Gastroesophageal sphincter (tissue), 4 donors: ENCODE measurements at regions not wholly inside any gene's neighbourhood (a gene's known extent, or its start where the extent isn't known, plus 50 kb on each side); places are given as distances from the start of the nearest gene placed in this dataset.

Experiments
- ATAC-seq: fragments of 150-250 bp; one replicate; pipeline ENCODE4 v1.9.1; 2016; ENCODE audit warnings: mild to moderate bottlenecking, moderate library complexity
- H3K27ac ChIP-seq, 4 donors: fragments of 200-600 bp; sonication (generic) in 3 of 4; 1 replicate in 3 of 4; 2 replicates in 1 of 4; pipeline ENCODE4 v1.5.1; 2016 to 2019
- H3K27me3 ChIP-seq: fragments of 200-600 bp; sonication (generic); one replicate; pipeline ENCODE4 v1.5.1; 2019
- H3K36me3 ChIP-seq, 2 donors: fragments of 200-600 bp; sonication (generic); one replicate each; pipeline ENCODE4 v1.5.1; 2019; ENCODE audit warnings: control low read depth in 1 of 2
- H3K4me1 ChIP-seq, 3 donors: fragments of 200-600 bp; sonication (generic); 1 replicate in 2 of 3; 2 replicates in 1 of 3; pipeline ENCODE4 v1.5.1; 2016 to 2019; ENCODE audit warnings: control low read depth in 2 of 3
- H3K4me3 ChIP-seq, 2 donors: fragments of 200-600 bp; sonication (generic); one replicate each; pipeline ENCODE4 v1.5.1; 2019; ENCODE audit warnings: mild to moderate bottlenecking in 1 of 2, moderate library complexity in 1 of 2
- H3K9me3 ChIP-seq, 3 donors: fragments of 200-600 bp; sonication (generic); one replicate each; pipeline ENCODE4 v1.5.1; 2017 to 2019; ENCODE audit warnings: control low read depth in 2 of 3
- CTCF ChIP-seq, 4 experiments: fragments of 200-600 bp in 2 of 4; fragments of 450-650 bp in 2 of 4; sonication (generic) in 1 of 4; IDR thresholded peaks; one replicate each; pipeline ENCODE4 v1.5.1; 2017 to 2019; ENCODE audit warnings: antibody characterized with exemption in 4 of 4, mild to moderate bottlenecking in 2 of 4, moderate library complexity in 2 of 4
- EP300 ChIP-seq: sonication (generic); formaldehyde crosslinking; IDR thresholded peaks from one replicate; pipeline ENCODE4 v1.6.1; 2017; ENCODE audit warnings: antibody characterized with exemption, mild to moderate bottlenecking
- POLR2A ChIP-seq, 2 donors: fragments of 450-650 bp; IDR thresholded peaks; one replicate each; pipeline ENCODE4 v1.6.1; 2017; ENCODE audit warnings: antibody characterized with exemption in 2 of 2, mild to moderate bottlenecking in 2 of 2, moderate library complexity in 1 of 2
- POLR2AphosphoS5 ChIP-seq: sonication (generic); formaldehyde crosslinking; IDR thresholded peaks from one replicate; pipeline ENCODE4 v1.6.1; 2017; ENCODE audit warnings: antibody characterized with exemption
- WGBS, 2 donors: methylation state at CpG; one replicate each; pipeline ENCODE4 v1.1.5; 2018; ENCODE audit warnings: low coverage in 1 of 2; 5-methylcytosine and 5-hydroxymethylcytosine counted together

GRCh38 chr1:104358621-104359020 lies 608.9 kb downstream of the AMY1C start:
- no peak for TF ChIP-seq CTCF (IDR thresholded peaks at IDR 0.05)
- TF ChIP-seq EP300 = no peak
- TF ChIP-seq POLR2AphosphoS5 = no peak
- TF ChIP-seq POLR2A (IDR thresholded peaks at IDR 0.05) = no peak
- Histone ChIP-seq H3K4me1 (no peaks in the 10 kb centered on the region), H3K9me3 (no peaks in the 10 kb centered on the region), H3K27ac (no peak overlapping the region), H3K27me3 (no peaks in the 10 kb centered on the region), H3K36me3 (no peaks in the 10 kb centered on the region), H3K4me3 (no peak overlapping the region)
- ATAC-seq = no peak
- WGBS, 2 donors = 45 to 62% methylated on average over 3 of the region's 3 CpGs

GRCh38 chr1:104378414-104378813 lies 628.7 kb downstream of the AMY1C start:
- TF ChIP-seq POLR2AphosphoS5 = no peak
- no peak for TF ChIP-seq CTCF (IDR thresholded peaks at IDR 0.05)
- no peak for TF ChIP-seq POLR2A (IDR thresholded peaks at IDR 0.05)
- TF ChIP-seq EP300 = no peak

GRCh38 chr1:104380003-104380402 lies 630.3 kb downstream of the AMY1C start:
- no peak for ATAC-seq
- H3K27ac ChIP-seq = no peak overlapping the region
- H3K4me1 ChIP-seq = no peaks in the 10 kb centered on the region
- no peaks in the 10 kb centered on the region for H3K9me3 ChIP-seq
- H3K36me3 ChIP-seq = no peaks in the 10 kb centered on the region
- 80 to 87% methylated on average over 2 of the region's 2 CpGs for WGBS, 2 donors
- TF ChIP-seq POLR2AphosphoS5 (no peak), EP300 (no peak), POLR2A (IDR thresholded peaks at IDR 0.05) (no peak)
- H3K27me3 ChIP-seq = no peaks in the 10 kb centered on the region
- no peak overlapping the region for H3K4me3 ChIP-seq

More at GRCh38 chr1:104378414-104378813, 628.7 kb downstream of the AMY1C start:
- Histone ChIP-seq H3K9me3 (no peaks in the 10 kb centered on the region), H3K27ac (no peak overlapping the region), H3K27me3 (no peaks in the 10 kb centered on the region), H3K4me3 (no peak overlapping the region), H3K36me3 (no peaks in the 10 kb centered on the region), H3K4me1 (no peaks in the 10 kb centered on the region)
- no peak for ATAC-seq
- 7 to 13% methylated on average over 1 of the region's 1 CpG for WGBS, 2 donors

GRCh38 chr1:104387716-104388508 lies 638.2 kb downstream of the AMY1C start:
- Histone ChIP-seq H3K9me3 (peaks cover 0 to 8% (median 0%) of the 10 kb centered on the region in 3 donors), H3K4me3 (no peak overlapping the region), H3K4me1 (no peaks in the 10 kb centered on the region), H3K27me3 (no peaks in the 10 kb centered on the region), H3K36me3 (no peaks in the 10 kb centered on the region), H3K27ac (no peak overlapping the region)
- ATAC-seq = no peak
- TF ChIP-seq EP300 (no peak), POLR2A (IDR thresholded peaks at IDR 0.05) (no peak)
- WGBS, 2 donors = 68 to 93% methylated on average over 2 to 5 of the region's 5 CpGs

GRCh38 chr1:104392552-104392951 lies 642.9 kb downstream of the AMY1C start:
- Histone ChIP-seq H3K36me3 (no peaks in the 10 kb centered on the region), H3K27me3 (no peaks in the 10 kb centered on the region), H3K4me1 (no peaks in the 10 kb centered on the region), H3K9me3 (peaks cover 0 to 8% (median 0%) of the 10 kb centered on the region in 3 donors), H3K4me3 (no peak overlapping the region), H3K27ac (no peak overlapping the region)
- ATAC-seq = no peak
- TF ChIP-seq POLR2AphosphoS5 = no peak
- no peak for TF ChIP-seq POLR2A (IDR thresholded peaks at IDR 0.05)
- TF ChIP-seq CTCF (IDR thresholded peaks at IDR 0.05) = no peak
- TF ChIP-seq EP300 = no peak
- 17 to 58% methylated on average over 1 of the region's 1 CpG for WGBS, 2 donors

GRCh38 chr1:104402178-104402577 lies 652.5 kb downstream of the AMY1C start:
- Histone ChIP-seq H3K9me3 (no peaks in the 10 kb centered on the region), H3K36me3 (no peaks in the 10 kb centered on the region), H3K27ac (no peak overlapping the region), H3K4me3 (no peak overlapping the region), H3K4me1 (no peaks in the 10 kb centered on the region), H3K27me3 (no peaks in the 10 kb centered on the region)
- TF ChIP-seq EP300 (no peak), POLR2AphosphoS5 (no peak), CTCF (IDR thresholded peaks at IDR 0.05) (no peak), POLR2A (IDR thresholded peaks at IDR 0.05) (no peak)
- WGBS, 2 donors = 26% methylated on average over 2 of the region's 2 CpGs
- ATAC-seq = no peak
